ENCODE measurements at regions not wholly inside any gene's neighbourhood (a gene's known extent, or its start where the extent isn't known, plus 50 kb on each side); places are given as distances from the start of the nearest gene placed in this dataset.

DNA sequence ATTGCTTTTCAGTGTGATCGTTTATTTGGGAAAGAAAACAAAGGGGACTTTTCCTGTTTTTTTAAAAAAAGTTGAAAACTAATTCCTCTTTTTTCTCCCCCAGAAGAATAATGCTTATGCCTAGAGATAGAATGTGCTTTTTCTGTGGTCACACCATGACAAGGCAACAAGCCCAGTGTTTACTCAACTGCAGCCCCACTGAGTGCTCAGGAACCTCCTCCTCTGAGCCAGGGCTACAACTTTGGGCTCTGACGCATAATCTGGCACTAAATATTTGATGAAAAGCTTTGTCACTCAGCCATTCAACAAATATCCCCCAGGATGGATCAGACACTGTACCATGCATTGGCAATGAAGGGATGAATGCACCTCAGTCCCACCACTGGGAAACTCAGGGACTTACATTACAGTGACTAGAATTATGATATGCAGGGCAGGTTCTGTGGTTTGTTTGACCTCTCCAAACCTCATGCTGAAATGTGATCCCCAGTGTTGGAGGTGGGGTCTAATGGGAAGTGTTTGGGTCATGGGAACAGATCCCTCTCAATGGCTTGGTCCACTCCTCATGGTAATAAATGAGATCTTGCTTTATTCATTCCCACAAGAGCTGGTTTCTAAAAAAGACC is 155.9 kb downstream of the CCDC34 start:
- Mint-ChIP-seq H3K36me3 (no peaks in the 10 kb centered on the region), H3K9me3 (peaks cover 5 to 7% of the 10 kb centered on the region in 2 donors), H3K27ac (no peak overlapping the region)
- ATAC-seq: no peak
- DNase-seq (ENCODE audit: low spot score in 2 of 2): no peak

DNA sequence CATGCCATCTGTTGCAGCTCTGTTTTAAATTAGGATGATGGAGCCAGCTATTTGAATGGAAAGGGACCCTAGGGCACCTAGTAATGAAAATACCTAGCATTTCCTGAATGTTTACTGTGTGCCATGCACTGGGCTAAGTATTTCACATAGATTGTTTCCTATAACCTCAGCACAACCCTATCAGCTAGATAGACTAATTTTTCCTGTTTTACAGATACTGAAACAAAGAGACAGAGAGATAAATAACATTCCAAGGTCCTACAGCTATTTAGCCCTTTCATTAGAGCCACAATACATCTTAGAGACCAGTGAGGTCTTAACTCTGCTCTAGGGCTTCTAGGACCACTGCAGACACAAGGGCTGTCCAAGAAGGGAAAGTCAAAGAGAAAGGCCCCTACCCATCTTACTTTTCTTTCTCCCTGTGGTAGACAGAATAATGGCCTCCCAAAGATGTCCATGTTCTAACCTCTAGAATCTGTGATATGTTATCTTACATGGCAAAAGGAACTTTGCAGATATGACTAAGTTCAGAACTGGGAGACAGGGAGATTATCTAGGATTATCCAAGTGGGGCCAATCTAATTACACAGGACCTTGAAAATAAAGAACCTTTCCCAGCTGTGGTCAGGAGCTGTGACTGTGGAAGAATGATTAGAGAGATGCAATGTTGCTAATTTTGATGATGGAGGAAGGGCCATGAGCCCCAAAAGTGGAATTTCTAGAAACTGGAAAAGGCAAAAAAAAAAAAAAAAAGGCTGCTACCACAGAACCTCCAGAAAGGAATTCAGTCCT is 157.0 kb downstream of the CCDC34 start:
- DNase-seq (ENCODE audit: low spot score in 2 of 2) (no peak), ATAC-seq (no peak)
- Mint-ChIP-seq H3K36me3 (no peaks in the 10 kb centered on the region), H3K9me3 (peaks cover 5 to 7% of the 10 kb centered on the region in 2 donors), H3K27ac (no peak overlapping the region)

DNA sequence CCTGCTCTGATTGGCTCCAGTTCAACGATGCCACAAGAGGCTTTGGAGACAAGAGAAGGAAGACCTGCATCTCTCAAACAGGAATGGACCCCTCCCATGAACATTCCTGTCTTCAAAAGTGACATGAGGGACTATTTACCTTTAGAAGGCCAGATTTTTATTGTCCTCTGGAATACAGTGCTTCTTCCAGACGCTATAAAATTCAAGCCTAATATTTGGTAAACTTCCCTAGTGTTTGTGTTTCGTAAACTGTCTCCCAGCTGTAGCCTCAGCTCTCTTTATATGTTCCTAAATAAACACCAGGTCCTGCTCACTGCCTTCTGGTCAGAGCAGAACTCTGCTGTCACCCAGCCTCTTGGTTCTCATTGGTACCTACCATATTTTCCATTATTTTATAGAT is 157.8 kb downstream of the CCDC34 start:
- Mint-ChIP-seq H3K27ac (no peak overlapping the region), H3K36me3 (no peaks in the 10 kb centered on the region)
- ATAC-seq: no peak

DNA sequence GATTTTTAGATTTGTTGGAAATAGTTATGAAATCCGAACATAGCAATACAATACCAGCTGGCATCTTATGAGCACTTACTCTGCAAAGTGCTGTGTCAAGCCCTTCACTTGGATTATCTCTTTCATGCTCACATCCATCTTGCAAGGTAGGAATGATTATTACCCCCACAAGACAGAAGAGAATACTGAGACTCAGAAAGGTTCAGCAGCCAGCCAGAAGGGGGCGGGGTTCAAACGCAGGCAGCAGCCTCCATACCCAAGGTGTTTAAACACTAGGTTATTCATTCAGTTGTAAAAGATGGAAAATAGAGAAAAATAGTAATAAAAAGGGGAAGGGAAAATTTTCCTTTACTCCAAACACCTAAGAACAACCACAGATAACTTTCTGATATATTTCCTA is 158.5 kb downstream of the CCDC34 start:
- Mint-ChIP-seq H3K27ac (no peak overlapping the region), H3K36me3 (no peaks in the 10 kb centered on the region), H3K9me3 (peaks cover 5 to 7% of the 10 kb centered on the region in 2 donors)
- ATAC-seq (no peak), DNase-seq (ENCODE audit: low spot score in 2 of 2) (no peak)

More for the DNA sequence above, 157.8 kb downstream of the CCDC34 start:
- H3K9me3 Mint-ChIP-seq: peaks cover 5 to 7% of the 10 kb centered on the region in 2 donors
- no peak for DNase-seq (ENCODE audit: low spot score in 2 of 2)

DNA sequence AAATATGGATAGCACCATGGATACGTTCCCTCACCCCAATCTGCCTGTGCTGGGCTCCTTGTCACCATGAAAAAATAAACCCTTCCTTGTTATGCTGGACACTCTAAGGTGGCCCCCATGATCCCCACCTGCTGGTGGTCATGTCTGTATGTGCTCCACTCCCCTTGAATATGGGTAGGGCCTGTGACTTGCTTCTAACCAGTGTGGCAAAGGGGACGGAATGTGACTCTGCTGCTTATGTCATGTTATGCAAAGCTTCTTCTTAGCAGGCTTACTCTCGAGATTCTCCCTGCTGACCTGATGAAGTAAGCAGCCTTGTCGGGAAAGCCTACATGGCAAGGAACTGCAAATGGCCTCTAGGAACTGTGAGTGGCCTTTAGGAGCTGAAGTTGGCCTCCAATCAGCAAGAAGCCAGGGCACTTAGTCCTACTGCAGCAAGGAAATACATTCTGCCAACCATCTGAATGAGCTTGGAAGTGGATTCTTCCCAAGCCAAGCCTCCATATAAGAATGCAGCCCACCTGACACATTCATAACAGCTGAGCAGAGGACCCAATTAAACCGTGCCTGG is 159.9 kb downstream of the CCDC34 start:
- peaks cover 5 to 7% of the 10 kb centered on the region in 2 donors for H3K9me3 Mint-ChIP-seq
- H3K27ac Mint-ChIP-seq: no peak overlapping the region
- DNase-seq (ENCODE audit: low spot score in 2 of 2): no peak
- ATAC-seq: no peak
- no peaks in the 10 kb centered on the region for H3K36me3 Mint-ChIP-seq

DNA sequence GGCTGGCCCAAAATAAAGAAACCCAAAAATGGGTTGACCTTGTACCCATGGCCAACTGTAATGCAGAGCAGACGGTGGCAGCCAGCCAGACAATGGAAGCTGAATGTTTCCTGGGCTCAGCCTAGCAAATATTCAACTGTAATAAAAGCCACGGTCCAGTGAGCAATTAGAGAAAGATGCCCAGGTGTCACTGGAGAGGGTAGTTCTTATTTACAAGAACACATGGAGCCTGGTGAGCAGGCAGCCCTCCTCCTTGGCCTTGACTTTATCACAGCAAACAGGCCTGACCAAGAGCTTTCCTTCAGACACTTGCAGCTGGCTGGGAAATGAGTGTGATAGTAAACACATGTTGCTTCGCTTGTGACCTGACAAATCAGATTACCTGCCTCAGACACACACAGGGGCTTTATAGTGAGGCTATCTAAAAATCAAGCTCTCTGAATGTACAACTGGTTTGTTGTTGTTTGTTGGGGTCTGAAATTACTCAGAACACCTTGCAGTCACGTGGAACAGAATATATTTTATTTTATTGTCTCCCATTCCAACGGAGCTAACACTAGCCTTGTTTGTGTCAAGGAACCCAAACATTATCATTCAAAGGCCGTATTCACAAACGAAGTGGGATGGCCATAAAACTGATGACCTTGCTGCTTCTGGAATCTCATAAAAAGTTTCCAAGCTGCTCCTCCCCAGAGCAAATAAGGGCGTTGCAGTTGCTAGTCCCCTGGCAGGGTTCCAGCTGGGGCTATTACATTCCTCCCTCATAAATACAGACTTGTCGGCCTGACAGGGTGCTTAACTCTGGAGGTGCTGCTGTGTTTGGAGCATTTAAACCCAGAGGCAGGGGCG is 161.1 kb downstream of the BBOX1 start:
- Mint-ChIP-seq H3K36me3 (no peaks in the 10 kb centered on the region), H3K9me3 (no peaks in the 10 kb centered on the region), H3K27ac (no peak overlapping the region)
- ATAC-seq (no peak), DNase-seq (ENCODE audit: low spot score in 2 of 2) (no peak)

DNA sequence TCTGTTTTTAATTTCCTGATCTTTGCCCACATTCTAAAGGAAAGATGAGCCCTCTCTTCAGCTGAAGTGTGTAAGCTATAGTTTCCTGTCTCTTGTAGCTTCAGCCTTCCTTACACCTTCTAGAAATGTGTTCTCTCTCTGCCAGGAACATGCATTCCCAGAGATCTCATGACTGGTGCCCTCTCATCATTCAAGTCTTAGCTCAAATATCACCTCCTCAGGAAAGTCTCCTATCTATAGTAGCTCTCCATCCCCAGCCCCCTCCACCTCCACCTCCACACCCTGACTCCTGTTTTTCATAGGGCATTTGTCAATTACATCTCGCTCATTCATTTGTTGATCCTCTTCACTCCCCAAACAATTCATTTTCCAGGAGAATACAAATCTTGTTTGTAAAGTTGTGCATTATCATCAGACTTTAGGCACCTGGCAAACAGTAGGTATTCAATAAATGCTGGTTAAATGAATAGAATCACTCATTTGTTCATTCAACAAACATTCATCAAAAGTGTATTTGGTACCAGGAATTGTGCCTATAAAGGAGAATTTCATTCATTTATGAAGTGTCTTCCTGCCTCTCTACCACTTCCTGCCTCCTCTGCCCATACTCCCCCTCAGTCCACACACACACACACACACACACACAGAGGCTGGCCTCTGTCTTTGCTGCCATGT is 160.3 kb downstream of the BBOX1 start:
- DNase-seq (ENCODE audit: low spot score in 2 of 2) (no peak), ATAC-seq (no peak)
- H3K36me3 Mint-ChIP-seq: no peaks in the 10 kb centered on the region
- H3K9me3 Mint-ChIP-seq: no peaks in the 10 kb centered on the region
- no peak overlapping the region for H3K27ac Mint-ChIP-seq

DNA sequence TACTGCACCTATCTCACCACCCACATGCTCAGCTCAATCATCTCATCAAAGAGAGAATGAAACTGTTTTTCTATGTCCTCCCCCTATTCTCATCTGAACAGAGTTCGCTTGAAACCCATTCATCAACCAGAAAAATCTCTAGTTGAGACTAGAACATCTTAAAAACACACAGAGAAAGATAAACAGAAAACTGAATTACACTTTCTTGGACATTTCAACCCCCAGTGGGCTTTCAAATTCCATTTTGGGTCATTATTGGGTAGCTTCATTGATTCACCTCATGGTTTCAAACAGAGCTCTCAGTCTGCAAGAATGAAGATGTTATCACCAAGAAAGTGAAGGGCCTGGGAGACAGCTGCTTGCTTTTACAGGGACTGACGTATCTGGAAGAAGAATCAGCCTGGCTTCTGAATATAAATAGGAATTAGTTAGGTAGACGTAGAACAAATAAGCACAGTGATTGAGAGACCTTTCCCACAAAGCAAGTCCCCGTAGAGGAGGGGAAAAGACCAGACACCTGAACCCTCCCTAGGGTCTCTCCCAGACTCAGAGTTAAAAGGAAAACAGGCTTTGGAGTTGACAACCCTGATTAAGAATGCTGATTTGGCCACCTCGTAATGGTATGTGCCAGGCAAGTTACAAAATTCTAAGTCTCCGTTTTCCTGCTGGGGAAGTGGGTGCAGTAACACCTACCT is 155.7 kb downstream of the BBOX1 start:
- no peak for ATAC-seq
- Mint-ChIP-seq H3K27ac (no peak overlapping the region), H3K36me3 (no peaks in the 10 kb centered on the region), H3K9me3 (no peaks in the 10 kb centered on the region)
- DNase-seq (ENCODE audit: low spot score in 2 of 2): no peak

DNA sequence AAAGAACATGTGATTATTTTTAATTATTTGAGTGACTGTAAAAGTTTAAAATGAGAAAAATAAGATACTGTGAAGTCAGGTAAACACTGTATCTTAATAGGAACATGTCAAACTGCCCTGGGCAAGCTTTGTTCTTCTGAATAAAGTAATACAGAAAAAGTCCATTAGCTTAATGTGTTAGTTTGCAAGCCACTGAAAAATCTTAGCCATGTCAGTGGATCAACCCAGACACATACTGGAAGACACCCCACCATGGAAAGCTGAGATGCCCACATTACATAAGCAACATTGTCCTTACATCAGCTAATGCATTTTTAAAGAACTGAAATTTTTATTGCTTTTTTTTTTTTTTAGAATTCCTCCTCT is 155.2 kb downstream of the BBOX1 start:
- Mint-ChIP-seq H3K36me3 (no peaks in the 10 kb centered on the region), H3K9me3 (no peaks in the 10 kb centered on the region), H3K27ac (no peak overlapping the region)
- no peak for DNase-seq (ENCODE audit: low spot score in 2 of 2)
- no peak for ATAC-seq

DNA sequence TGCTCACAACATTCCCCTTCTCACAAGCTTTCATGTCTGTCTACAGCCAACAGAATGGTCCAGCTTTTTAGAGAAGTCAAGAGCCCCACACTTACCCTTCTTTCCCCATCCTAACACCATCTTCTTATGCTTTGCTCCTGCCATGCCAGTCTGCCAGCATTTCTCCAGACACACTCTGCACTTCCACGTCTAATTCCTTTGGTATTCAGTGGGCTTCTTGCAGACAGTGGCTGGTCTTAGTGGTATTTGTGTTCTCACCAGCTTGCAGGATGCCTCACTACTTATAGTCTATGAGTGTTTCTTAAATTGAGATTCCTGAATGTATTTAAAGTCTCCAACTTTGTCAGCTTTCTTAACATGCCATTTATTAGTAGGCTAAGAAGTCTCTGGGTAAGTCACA is 154.4 kb downstream of the BBOX1 start:
- Mint-ChIP-seq H3K36me3 (no peaks in the 10 kb centered on the region), H3K9me3 (no peaks in the 10 kb centered on the region), H3K27ac (no peak overlapping the region)
- no peak for ATAC-seq
- no peak for DNase-seq (ENCODE audit: low spot score in 2 of 2)

DNA sequence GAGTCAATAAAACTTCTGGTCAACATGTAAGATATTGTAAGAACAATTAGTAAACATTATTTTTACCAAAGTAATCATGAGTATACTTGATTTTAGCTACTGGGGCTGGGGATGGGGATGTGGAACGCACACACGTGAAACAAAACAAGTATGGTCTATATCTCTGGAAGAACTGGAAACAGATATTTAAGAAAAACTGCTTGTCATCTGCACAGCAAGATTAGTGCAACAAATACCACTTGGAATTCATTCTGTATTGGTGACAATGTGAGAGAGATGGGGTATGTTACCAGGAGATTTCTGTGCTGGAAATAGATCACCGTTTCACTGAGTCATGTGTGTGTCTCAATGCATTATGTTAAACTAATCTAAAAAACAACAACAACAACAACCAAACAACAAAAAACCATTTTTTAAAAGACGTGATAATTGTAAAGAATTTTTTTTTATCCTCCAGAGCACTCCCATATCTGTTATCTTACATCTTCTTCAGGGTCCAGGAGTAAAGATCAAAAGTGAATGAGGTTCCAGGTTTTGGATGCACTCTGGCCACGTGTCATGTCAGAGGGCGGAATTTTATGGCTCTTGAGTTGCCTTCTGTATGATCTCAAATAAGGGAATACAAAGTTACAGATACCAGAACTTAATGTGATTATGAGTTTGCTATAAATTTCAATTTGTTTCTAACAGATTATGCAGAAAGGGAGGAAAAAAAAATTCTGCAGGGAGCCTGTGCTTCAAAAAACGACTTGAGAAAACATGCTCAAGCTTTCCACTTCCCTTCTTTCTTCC is 153.0 kb downstream of the BBOX1 start:
- DNase-seq (ENCODE audit: low spot score in 2 of 2) (no peak), ATAC-seq (no peak)
- H3K9me3 Mint-ChIP-seq: no peaks in the 10 kb centered on the region
- no peak overlapping the region for H3K27ac Mint-ChIP-seq
- no peaks in the 10 kb centered on the region for H3K36me3 Mint-ChIP-seq

DNA sequence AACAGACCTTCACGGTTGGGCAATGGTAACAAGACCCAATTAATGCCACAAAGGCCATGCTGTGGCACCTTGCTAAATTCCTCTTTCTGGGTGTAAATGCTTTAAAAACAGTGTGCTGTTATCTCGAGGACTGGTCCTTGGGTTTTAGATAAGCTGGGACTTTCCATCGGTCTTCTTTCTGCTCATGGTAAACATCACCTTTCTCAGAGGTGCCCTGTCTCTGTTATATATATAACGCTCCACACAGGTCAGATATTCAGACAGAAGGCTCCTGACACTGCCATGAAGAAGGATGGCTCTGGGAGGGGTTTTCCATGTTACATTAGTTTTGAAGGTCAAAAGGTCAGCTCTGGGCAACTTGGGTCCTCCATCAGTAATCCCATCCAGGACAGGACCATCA is 151.6 kb downstream of the BBOX1 start:
- H3K9me3 Mint-ChIP-seq: no peaks in the 10 kb centered on the region
- no peaks in the 10 kb centered on the region for H3K36me3 Mint-ChIP-seq
- H3K27ac Mint-ChIP-seq: no peak overlapping the region
- DNase-seq (ENCODE audit: low spot score in 2 of 2): no peak
- no peak for ATAC-seq

DNA sequence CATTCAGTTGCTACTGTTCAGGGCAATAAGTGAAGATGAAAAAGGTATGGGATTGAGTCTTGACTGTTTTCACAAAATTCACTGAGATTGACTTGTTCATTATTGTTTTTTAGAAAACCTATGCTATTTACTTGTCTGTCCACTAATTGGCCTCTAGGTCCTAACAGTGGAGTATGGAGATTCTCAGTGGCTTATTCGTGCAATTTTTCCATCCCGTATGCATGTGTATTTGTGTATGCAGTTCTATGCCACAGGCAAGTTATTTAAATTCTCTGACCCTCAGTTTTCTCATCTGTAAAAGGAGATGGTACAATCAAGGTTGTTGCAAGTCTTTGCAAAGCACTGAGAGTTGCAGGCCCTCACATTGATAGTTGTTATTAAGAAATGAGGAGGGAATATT is 151.0 kb downstream of the BBOX1 start:
- DNase-seq (ENCODE audit: low spot score in 2 of 2) (no peak), ATAC-seq (no peak)
- no peak overlapping the region for H3K27ac Mint-ChIP-seq
- H3K9me3 Mint-ChIP-seq: no peaks in the 10 kb centered on the region
- H3K36me3 Mint-ChIP-seq: no peaks in the 10 kb centered on the region

DNA sequence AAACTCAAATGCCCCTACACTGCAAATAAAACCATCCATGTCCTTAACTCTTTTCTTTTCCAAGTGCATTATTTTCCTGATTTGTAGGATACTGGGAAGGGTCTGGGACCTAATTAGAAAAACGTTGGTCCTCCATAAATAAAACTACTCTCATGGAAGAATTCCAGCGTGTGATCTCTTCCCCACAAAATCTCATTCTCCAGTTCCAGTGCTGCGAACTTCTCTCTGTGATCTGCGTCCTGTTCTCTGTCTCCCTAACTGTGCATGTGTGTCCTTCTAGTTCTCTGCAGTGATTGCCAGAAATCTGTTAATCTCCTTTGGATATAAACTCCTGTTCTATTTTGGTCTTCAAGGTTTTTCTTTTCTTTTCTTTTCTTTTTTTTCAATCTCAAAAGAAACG is 148.1 kb downstream of the BBOX1 start:
- no peak for ATAC-seq
- H3K27ac Mint-ChIP-seq: no peak overlapping the region
- no peaks in the 10 kb centered on the region for H3K36me3 Mint-ChIP-seq
- DNase-seq (ENCODE audit: low spot score in 2 of 2): no peak
- no peaks in the 10 kb centered on the region for H3K9me3 Mint-ChIP-seq

DNA sequence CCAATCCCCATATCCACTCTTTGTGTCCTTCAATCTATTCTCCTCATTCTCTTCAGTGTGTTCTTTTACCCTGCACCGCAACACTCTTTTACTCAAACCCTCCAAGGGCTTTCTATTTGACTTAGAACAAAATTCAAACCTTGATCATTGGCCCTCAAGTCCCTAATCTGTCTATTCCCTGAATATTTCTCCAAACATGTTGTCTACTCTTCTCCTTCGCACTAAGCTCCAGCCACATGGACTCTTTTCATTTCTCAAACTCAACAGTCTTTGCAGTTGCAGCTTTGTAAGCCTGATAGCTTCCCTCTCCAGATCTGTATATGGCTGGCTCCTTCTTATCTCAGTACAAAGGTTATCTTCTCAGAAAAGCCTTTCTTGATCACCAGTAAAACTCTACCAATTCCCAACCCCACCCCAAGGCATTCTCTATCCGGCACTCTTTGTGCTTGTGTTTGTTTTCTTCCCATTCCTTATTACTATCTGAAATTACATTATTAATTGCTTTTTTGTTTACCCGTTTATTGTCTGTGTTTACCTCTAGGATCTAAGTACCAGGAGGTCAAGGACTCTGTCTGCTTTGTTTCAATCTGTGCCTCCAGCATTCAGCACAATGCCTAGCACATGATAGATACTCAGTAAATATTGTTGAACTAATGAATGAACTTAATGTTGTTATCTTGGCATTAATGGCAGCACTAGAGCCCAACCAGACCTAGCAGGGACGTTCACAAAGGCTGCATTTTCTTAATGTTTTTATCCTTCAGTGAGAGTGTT is 147.4 kb downstream of the BBOX1 start:
- ATAC-seq: no peak

More for the DNA sequence above, 147.4 kb downstream of the BBOX1 start:
- DNase-seq (ENCODE audit: low spot score in 2 of 2): no peak
- Mint-ChIP-seq H3K27ac (no peak overlapping the region), H3K36me3 (no peaks in the 10 kb centered on the region), H3K9me3 (no peaks in the 10 kb centered on the region)
